OCI-LY7 (cell line): ENCODE measurements at regions not wholly inside any gene's neighbourhood (a gene's known extent, or its start where the extent isn't known, plus 50 kb on each side); places are given as distances from the start of the nearest gene placed in this dataset.

Source experiments
- BruUV-seq: library from RNA; stranded (reverse); fragments of 400-500 nt; replicated peaks from 2 replicates; lab custom pipeline; 2021; lab: Mats Ljungman, UMichigan
- CTCF ChIA-PET: fragments of 300-600 bp; sonication (Branson Sonifier 250); formaldehyde crosslinking; loops from one replicate; lab custom pipeline; 2022; ENCODE audit warnings: antibody characterized with exemption; ENCODE audit not compliant: unreplicated experiment; lab: Charles Lee
- POLR2A ChIA-PET: fragments of 300-600 bp; sonication (Branson Sonifier 250); formaldehyde crosslinking; loops from one replicate; lab custom pipeline; 2022; ENCODE audit warnings: antibody characterized with exemption; lab: Charles Lee
- DNase-seq: peaks from one replicate; pipeline ENCODE4 v3.0.0-alpha.2; 2015; ENCODE audit warnings: low spot score
- H2AFZ ChIP-seq: fragments of 200-600 bp; sonication (generic), shearing (Covaris generic); 2 replicates; pipeline ENCODE4 v1.6.1; 2014; ENCODE audit warnings: mild to moderate bottlenecking, antibody characterized with exemption, low read length, moderate library complexity
- H3K27ac ChIP-seq: fragments of 200-600 bp; sonication (generic); 2 replicates; pipeline ENCODE4 v1.5.1; 2014; ENCODE audit warnings: mixed run types, low read depth, mild to moderate bottlenecking, moderate library complexity, low read length, inconsistent platforms; ENCODE audit not compliant: poor library complexity, severe bottlenecking
- H3K36me3 ChIP-seq: fragments of 200-600 bp; sonication (generic); 2 replicates; pipeline ENCODE4 v1.6.1; 2014; ENCODE audit warnings: mild to moderate bottlenecking, antibody characterized with exemption, low read length, moderate library complexity, mixed read lengths; ENCODE audit not compliant: insufficient read depth
- H3K4me1 ChIP-seq: fragments of 200-600 bp; sonication (generic); 2 replicates; pipeline ENCODE4 v1.5.1; 2014; ENCODE audit warnings: mild to moderate bottlenecking, low read length; ENCODE audit not compliant: insufficient read depth, poor library complexity, severe bottlenecking
- H3K4me2 ChIP-seq: fragments of 200-600 bp; sonication (generic); 2 replicates; pipeline ENCODE4 v1.6.1; 2014; ENCODE audit warnings: mild to moderate bottlenecking, low read length
- H3K4me3 ChIP-seq: fragments of 200-600 bp; sonication (generic); 2 replicates; pipeline ENCODE4 v1.5.1; 2014; ENCODE audit warnings: mild to moderate bottlenecking, low read depth, low read length; ENCODE audit not compliant: poor library complexity, severe bottlenecking
- H3K79me2 ChIP-seq: fragments of 200-600 bp; sonication (generic); 2 replicates; pipeline ENCODE4 v1.6.1; 2016; ENCODE audit warnings: low read depth, mild to moderate bottlenecking, low read length, moderate library complexity, mixed read lengths; ENCODE audit not compliant: insufficient read depth
- H3K9me2 ChIP-seq: fragments of 200-600 bp; sonication (generic); 2 replicates; pipeline ENCODE4 v1.6.1; 2016; ENCODE audit warnings: mild to moderate bottlenecking, low read length, mixed read lengths; ENCODE audit not compliant: insufficient read depth
- H3K9me3 ChIP-seq: fragments of 200-600 bp; sonication (generic); 2 replicates; pipeline ENCODE4 v1.6.1; 2014; ENCODE audit warnings: mild to moderate bottlenecking, mixed run types, low read length, mixed read lengths
- H4K20me1 ChIP-seq: fragments of 200-600 bp; sonication (generic); 2 replicates; pipeline ENCODE4 v1.6.1; 2014; ENCODE audit warnings: mild to moderate bottlenecking, antibody characterized with exemption, low read length, moderate library complexity, mixed read lengths; ENCODE audit not compliant: insufficient read depth
- CTCF ChIP-seq: fragments of 200-600 bp; sonication (generic); conservative IDR thresholded peaks from 2 replicates; pipeline ENCODE4 v1.5.1; 2014; ENCODE audit warnings: mild to moderate bottlenecking, antibody characterized with exemption, low read length, moderate library complexity, mixed read lengths
- EZH2phosphoT487 ChIP-seq: fragments of 200-600 bp; sonication (generic); IDR thresholded peaks from 2 replicates; pipeline ENCODE4 v1.6.1; 2018; ENCODE audit warnings: low read depth, borderline replicate concordance, mild to moderate bottlenecking, mixed run types, antibody characterized with exemption, low read length, moderate library complexity, mixed read lengths
- intact Hi-C: fragments of 100-400 bp; cut with micrococcal nuclease; formaldehyde crosslinking; loops from one replicate; pipeline ENCODE4 v1.10.0; 2022; ENCODE audit not compliant: unreplicated experiment

GRCh38 chr2:4256351-4256750 is 553.0 kb downstream of the DCDC2C start:
- TF ChIP-seq CTCF (no peak), EZH2phosphoT487 (no peak)
- Histone ChIP-seq H3K9me3 (no peaks in the 10 kb centered on the region), H3K9me2 (no peaks in the 10 kb centered on the region; the same call in 1 of the 2 replicates), H3K79me2 (no peaks in the 10 kb centered on the region), H2AFZ (no peak overlapping the region), H3K36me3 (no peaks in the 10 kb centered on the region), H3K4me3 (no peak overlapping the region), H3K4me2 (no peak overlapping the region), H4K20me1 (no peaks in the 10 kb centered on the region), H3K4me1 (no peaks in the 10 kb centered on the region), H3K27ac (no peak overlapping the region)
- no TSS peak for BruUV-seq
- DNase-seq, result no peak
- intact Hi-C loops, result no loop called here
- ChIA-PET POLR2A (no interaction called here), CTCF (no interaction called here)

- intact Hi-C loops, result no loop called here
- Histone ChIP-seq H3K4me3 (no peak overlapping the region), H3K27ac (no peak overlapping the region), H3K4me1 (no peaks in the 10 kb centered on the region), H3K36me3 (no peaks in the 10 kb centered on the region), H4K20me1 (no peaks in the 10 kb centered on the region), H2AFZ (no peak overlapping the region), H3K4me2 (no peak overlapping the region), H3K79me2 (no peaks in the 10 kb centered on the region), H3K9me2 (no peaks in the 10 kb centered on the region), H3K9me3 (no peaks in the 10 kb centered on the region)
- ChIA-PET CTCF (no interaction called here), POLR2A (no interaction called here)
- DNase-seq, result no peak
- TF ChIP-seq CTCF (no peak), EZH2phosphoT487 (no peak)
- no TSS peak for BruUV-seq
These were observed 555.2 kb downstream of the DCDC2C start for GRCh38 chr2:4258563-4258962.

GRCh38 chr2:4265936-4266335 is 562.6 kb downstream of the DCDC2C start:
- intact Hi-C loops, result no loop called here
- peak overlapping the region; percentile 46 for H3K4me2 ChIP-seq
- H3K79me2 ChIP-seq, result no peaks in the 10 kb centered on the region
- H2AFZ ChIP-seq, result peak overlapping the region; percentile 83
- H3K4me3 ChIP-seq, result no peak overlapping the region
- CTCF ChIA-PET, result no interaction called here
- H3K36me3 ChIP-seq, result no peaks in the 10 kb centered on the region
- BruUV-seq, result no TSS peak
- POLR2A ChIA-PET, result no interaction called here
- H3K4me1 ChIP-seq, result peaks cover 11% of the 10 kb centered on the region
- H3K9me3 ChIP-seq, result no peaks in the 10 kb centered on the region
- no peak overlapping the region for H3K27ac ChIP-seq
- no peaks in the 10 kb centered on the region for H4K20me1 ChIP-seq
- no peak for TF ChIP-seq CTCF
- TF ChIP-seq EZH2phosphoT487, result no peak
- DNase-seq, result peak; percentile 22
- H3K9me2 ChIP-seq, result no peaks in the 10 kb centered on the region
